ENCODE measurements at regions not wholly inside any gene's neighbourhood (a gene's known extent, or its start where the extent isn't known, plus 50 kb on each side); places are given as distances from the start of the nearest gene placed in this dataset.
A peak's percentile ranks its signal among the peaks of the same experiment; 100 is the strongest.
"Not testable (repeated sequence)": the region's sequence is repeated elsewhere in the genome, so short reads cannot be mapped to it uniquely, and the experiment has no call there.

- DNase-seq (ENCODE audit: low read depth) = no peak
These were observed 284.5 kb upstream of the POU5F2 start for GRCh38 chr5:94025788-94026473.

GRCh38 chr5:94024620-94025019 lies 283.2 kb upstream of the POU5F2 start:
- no peak for DNase-seq (ENCODE audit: low read depth)

GRCh38 chr5:94024101-94024500 lies 282.7 kb upstream of the POU5F2 start:
- DNase-seq (ENCODE audit: low read depth) = peak; percentile 40

- DNase-seq (ENCODE audit: low read depth) = no peak
These were observed 279.8 kb upstream of the POU5F2 start for GRCh38 chr5:94021246-94021645.

GRCh38 chr5:94017579-94017978 lies 276.2 kb upstream of the POU5F2 start:
- DNase-seq (ENCODE audit: low read depth) = no peak

GRCh38 chr5:94010814-94011213 lies 269.4 kb upstream of the POU5F2 start:
- no peak for DNase-seq (ENCODE audit: low read depth)

GRCh38 chr5:94009161-94009560 lies 267.8 kb upstream of the POU5F2 start:
- no peak for DNase-seq (ENCODE audit: low read depth)

- DNase-seq (ENCODE audit: low read depth) = no peak
These were observed 257.6 kb upstream of the POU5F2 start for GRCh38 chr5:93998951-93999455.

- no peak for DNase-seq (ENCODE audit: low read depth)
These were observed 256.2 kb upstream of the POU5F2 start for GRCh38 chr5:93997562-93997961.

GRCh38 chr5:93995126-93995621 lies 253.8 kb upstream of the POU5F2 start:
- peak; percentile 9 for DNase-seq (ENCODE audit: low read depth)

GRCh38 chr5:93993161-93993560 lies 251.8 kb upstream of the POU5F2 start:
- DNase-seq (ENCODE audit: low read depth) = no peak

- no peak for DNase-seq (ENCODE audit: low read depth)
These were observed 249.2 kb upstream of the POU5F2 start for GRCh38 chr5:93990504-93991070.

GRCh38 chr5:93985940-93986570 lies 244.7 kb upstream of the POU5F2 start:
- not testable (repeated sequence) for DNase-seq (ENCODE audit: low read depth)

GRCh38 chr5:93978222-93978621 lies 236.8 kb upstream of the POU5F2 start:
- DNase-seq (ENCODE audit: low read depth) = no peak

GRCh38 chr5:93967923-93968322 lies 226.5 kb upstream of the POU5F2 start:
- DNase-seq (ENCODE audit: low read depth) = no peak

- DNase-seq (ENCODE audit: low read depth) = no peak
These were observed 223.0 kb upstream of the POU5F2 start for GRCh38 chr5:93964421-93964820.

GRCh38 chr5:93960042-93960441 lies 218.6 kb upstream of the POU5F2 start:
- no peak for DNase-seq (ENCODE audit: low read depth)

GRCh38 chr5:93956006-93956405 lies 214.6 kb upstream of the POU5F2 start:
- DNase-seq (ENCODE audit: low read depth) = no peak

GRCh38 chr5:93954421-93955069 lies 213.1 kb upstream of the POU5F2 start:
- DNase-seq (ENCODE audit: low read depth) = no peak

GRCh38 chr5:93953442-93953841 lies 212.0 kb upstream of the POU5F2 start:
- no peak for DNase-seq (ENCODE audit: low read depth)

GRCh38 chr5:93941897-93942296 lies 200.5 kb upstream of the POU5F2 start:
- no peak for DNase-seq (ENCODE audit: low read depth)

- not testable (repeated sequence) for DNase-seq (ENCODE audit: low read depth)
These were observed 191.9 kb upstream of the POU5F2 start for GRCh38 chr5:93933269-93933668.

- no peak for DNase-seq (ENCODE audit: low read depth)
These were observed 188.7 kb upstream of the POU5F2 start for GRCh38 chr5:93930098-93930497.

Measured in stromal cell of bone marrow (primary cell).